ENCODE measurements at regions not wholly inside any gene's neighbourhood (a gene's known extent, or its start where the extent isn't known, plus 50 kb on each side); places are given as distances from the start of the nearest gene placed in this dataset.

- no peak for DNase-seq (ENCODE audit: low read depth)
- no peak for TF ChIP-seq CTCF (IDR thresholded peaks at IDR 0.05; ENCODE audit: control insufficient read depth, extremely low read depth, insufficient read depth)
- no peak overlapping the region for H3K4me3 ChIP-seq (ENCODE audit: low read depth, low read length)
These were observed 97.1 kb downstream of the ARF6 start for GRCh38 chr14:49989966-49990365.

GRCh38 chr14:49991491-49991890 lies 98.6 kb downstream of the ARF6 start:
- TF ChIP-seq CTCF (IDR thresholded peaks at IDR 0.05; ENCODE audit: control insufficient read depth, extremely low read depth, insufficient read depth): no peak
- DNase-seq (ENCODE audit: low read depth): no peak
- no peak overlapping the region for H3K4me3 ChIP-seq (ENCODE audit: low read depth, low read length)

GRCh38 chr14:49992036-49992435 lies 99.2 kb downstream of the ARF6 start:
- no peak overlapping the region for H3K4me3 ChIP-seq (ENCODE audit: low read depth, low read length)
- TF ChIP-seq CTCF (IDR thresholded peaks at IDR 0.05; ENCODE audit: control insufficient read depth, extremely low read depth, insufficient read depth): no peak
- no peak for DNase-seq (ENCODE audit: low read depth)

GRCh38 chr14:49992448-49992847 lies 99.6 kb downstream of the ARF6 start:
- no peak for TF ChIP-seq CTCF (IDR thresholded peaks at IDR 0.05; ENCODE audit: control insufficient read depth, extremely low read depth, insufficient read depth)
- no peak for DNase-seq (ENCODE audit: low read depth)
- no peak overlapping the region for H3K4me3 ChIP-seq (ENCODE audit: low read depth, low read length)

- no peak for TF ChIP-seq CTCF (IDR thresholded peaks at IDR 0.05; ENCODE audit: control insufficient read depth, extremely low read depth, insufficient read depth)
- H3K4me3 ChIP-seq (ENCODE audit: low read depth, low read length): no peak overlapping the region
- DNase-seq (ENCODE audit: low read depth): no peak
These were observed 100.0 kb downstream of the ARF6 start for GRCh38 chr14:49992901-49993339.

- TF ChIP-seq CTCF (IDR thresholded peaks at IDR 0.05; ENCODE audit: control insufficient read depth, extremely low read depth, insufficient read depth): no peak
- H3K4me3 ChIP-seq (ENCODE audit: low read depth, low read length): no peak overlapping the region
- no peak for DNase-seq (ENCODE audit: low read depth)
These were observed 100.7 kb downstream of the ARF6 start for GRCh38 chr14:49993565-49993964.

GRCh38 chr14:49994951-49995561 lies 102.2 kb downstream of the ARF6 start:
- no peak overlapping the region for H3K4me3 ChIP-seq (ENCODE audit: low read depth, low read length)
- DNase-seq (ENCODE audit: low read depth): no peak
- no peak for TF ChIP-seq CTCF (IDR thresholded peaks at IDR 0.05; ENCODE audit: control insufficient read depth, extremely low read depth, insufficient read depth)

Measured in LNCaP clone FGC (cell line).